ENCODE measurements at regions not wholly inside any gene's neighbourhood (a gene's known extent, or its start where the extent isn't known, plus 50 kb on each side); places are given as distances from the start of the nearest gene placed in this dataset.

- no peak for DNase-seq (ENCODE audit: low read depth, low spot score)
- in situ Hi-C loops (cut with HindIII; ENCODE audit: low pct_unique_long_range_greater_than_20kb, low sequenced_read_pairs) = no loop called here
These were observed 79.7 kb upstream of the LINGO1 start for GRCh38 chr15:77712438-77712837.

- no peak for DNase-seq (ENCODE audit: low read depth, low spot score)
- in situ Hi-C loops (cut with HindIII; ENCODE audit: low pct_unique_long_range_greater_than_20kb, low sequenced_read_pairs) = no loop called here
These were observed 77.9 kb upstream of the LINGO1 start for GRCh38 chr15:77710637-77711036.

GRCh38 chr15:77710206-77710605 is 77.5 kb upstream of the LINGO1 start:
- in situ Hi-C loops (cut with HindIII; ENCODE audit: low pct_unique_long_range_greater_than_20kb, low sequenced_read_pairs) = no loop called here
- no peak for DNase-seq (ENCODE audit: low read depth, low spot score)

GRCh38 chr15:77709135-77709886 is 76.6 kb upstream of the LINGO1 start:
- in situ Hi-C loops (cut with HindIII; ENCODE audit: low pct_unique_long_range_greater_than_20kb, low sequenced_read_pairs) = no loop called here
- DNase-seq (ENCODE audit: low read depth, low spot score) = peak; percentile 17

GRCh38 chr15:77706482-77707244 is 74.0 kb upstream of the LINGO1 start:
- DNase-seq (ENCODE audit: low read depth, low spot score) = no peak
- in situ Hi-C loops (cut with HindIII; ENCODE audit: low pct_unique_long_range_greater_than_20kb, low sequenced_read_pairs) = no loop called here

- peak; percentile 25 for DNase-seq (ENCODE audit: low read depth, low spot score)
- in situ Hi-C loops (cut with HindIII; ENCODE audit: low pct_unique_long_range_greater_than_20kb, low sequenced_read_pairs) = no loop called here
These were observed 69.7 kb upstream of the LINGO1 start for GRCh38 chr15:77702211-77702957.

GRCh38 chr15:77698481-77698880 is 65.8 kb upstream of the LINGO1 start:
- in situ Hi-C loops (cut with HindIII; ENCODE audit: low pct_unique_long_range_greater_than_20kb, low sequenced_read_pairs) = no loop called here

GRCh38 chr15:77697893-77698292 is 65.2 kb upstream of the LINGO1 start:
- in situ Hi-C loops (cut with HindIII; ENCODE audit: low pct_unique_long_range_greater_than_20kb, low sequenced_read_pairs) = no loop called here
- DNase-seq (ENCODE audit: low read depth, low spot score) = no peak

More at GRCh38 chr15:77698481-77698880, 65.8 kb upstream of the LINGO1 start:
- no peak for DNase-seq (ENCODE audit: low read depth, low spot score)

GRCh38 chr15:77696871-77697270 is 64.2 kb upstream of the LINGO1 start:
- in situ Hi-C loops (cut with HindIII; ENCODE audit: low pct_unique_long_range_greater_than_20kb, low sequenced_read_pairs) = no loop called here
- no peak for DNase-seq (ENCODE audit: low read depth, low spot score)

- in situ Hi-C loops (cut with HindIII; ENCODE audit: low pct_unique_long_range_greater_than_20kb, low sequenced_read_pairs) = no loop called here
- no peak for DNase-seq (ENCODE audit: low read depth, low spot score)
These were observed 63.4 kb upstream of the LINGO1 start for GRCh38 chr15:77695961-77696582.

GRCh38 chr15:77695548-77695947 is 62.8 kb upstream of the LINGO1 start:
- no peak for DNase-seq (ENCODE audit: low read depth, low spot score)
- in situ Hi-C loops (cut with HindIII; ENCODE audit: low pct_unique_long_range_greater_than_20kb, low sequenced_read_pairs) = no loop called here

- in situ Hi-C loops (cut with HindIII; ENCODE audit: low pct_unique_long_range_greater_than_20kb, low sequenced_read_pairs) = no loop called here
These were observed 60.9 kb upstream of the LINGO1 start for GRCh38 chr15:77693576-77693975.

GRCh38 chr15:77692614-77693013 is 59.9 kb upstream of the LINGO1 start:
- DNase-seq (ENCODE audit: low read depth, low spot score) = no peak
- in situ Hi-C loops (cut with HindIII; ENCODE audit: low pct_unique_long_range_greater_than_20kb, low sequenced_read_pairs) = no loop called here

More at GRCh38 chr15:77693576-77693975, 60.9 kb upstream of the LINGO1 start:
- DNase-seq (ENCODE audit: low read depth, low spot score) = peak; percentile 47

GRCh38 chr15:77691607-77692006 is 58.9 kb upstream of the LINGO1 start:
- in situ Hi-C loops (cut with HindIII; ENCODE audit: low pct_unique_long_range_greater_than_20kb, low sequenced_read_pairs) = no loop called here

GRCh38 chr15:77689821-77690220 is 57.1 kb upstream of the LINGO1 start:
- in situ Hi-C loops (cut with HindIII; ENCODE audit: low pct_unique_long_range_greater_than_20kb, low sequenced_read_pairs) = no loop called here
- DNase-seq (ENCODE audit: low read depth, low spot score) = no peak

More at GRCh38 chr15:77691607-77692006, 58.9 kb upstream of the LINGO1 start:
- no peak for DNase-seq (ENCODE audit: low read depth, low spot score)

GRCh38 chr15:77688693-77689092 is 56.0 kb upstream of the LINGO1 start:
- in situ Hi-C loops (cut with HindIII; ENCODE audit: low pct_unique_long_range_greater_than_20kb, low sequenced_read_pairs) = no loop called here
- no peak for DNase-seq (ENCODE audit: low read depth, low spot score)

- in situ Hi-C loops (cut with HindIII; ENCODE audit: low pct_unique_long_range_greater_than_20kb, low sequenced_read_pairs) = no loop called here
- no peak for DNase-seq (ENCODE audit: low read depth, low spot score)
These were observed 55.6 kb upstream of the LINGO1 start for GRCh38 chr15:77688266-77688665.

Data from SK-MEL-5 (cell line).